GM21825 (cell line): ENCODE measurements at regions not wholly inside any gene's neighbourhood (a gene's known extent, or its start where the extent isn't known, plus 50 kb on each side); places are given as distances from the start of the nearest gene placed in this dataset.
"Not testable (repeated sequence)": the region's sequence is repeated elsewhere in the genome, so short reads cannot be mapped to it uniquely, and the experiment has no call there.

ENCODE experiments used
- ATAC-seq: cut with Tn5 transposase; IDR thresholded peaks from one replicate; pipeline ENCODE4 v1.9.1; 2021; ENCODE audit warnings: mild to moderate bottlenecking, moderate library complexity; ENCODE audit not compliant: unreplicated experiment

GRCh38 chr5:40356248-40356647, 323.5 kb upstream of the PTGER4 start:
- ATAC-seq: no peak

- no peak for ATAC-seq
Observed at GRCh38 chr5:40355846-40356245, 323.9 kb upstream of the PTGER4 start.

- no peak for ATAC-seq
Observed at GRCh38 chr5:40355181-40355580, 324.5 kb upstream of the PTGER4 start.

GRCh38 chr5:40354171-40354570, 325.5 kb upstream of the PTGER4 start:
- ATAC-seq: no peak

GRCh38 chr5:40353442-40353841, 326.3 kb upstream of the PTGER4 start:
- no peak for ATAC-seq

GRCh38 chr5:40347981-40348725, 331.6 kb upstream of the PTGER4 start:
- ATAC-seq: no peak

GRCh38 chr5:40346901-40347300, 332.8 kb upstream of the PTGER4 start:
- no peak for ATAC-seq

GRCh38 chr5:40338434-40338833, 341.3 kb upstream of the PTGER4 start:
- ATAC-seq: not testable (repeated sequence)

GRCh38 chr5:40334242-40334635, 345.5 kb upstream of the PTGER4 start:
- no peak for ATAC-seq

- ATAC-seq: peak; percentile 63
Observed at GRCh38 chr5:40333459-40334241, 346.1 kb upstream of the PTGER4 start.

GRCh38 chr5:40332970-40333369, 346.7 kb upstream of the PTGER4 start:
- no peak for ATAC-seq

GRCh38 chr5:40331616-40332015, 348.1 kb upstream of the PTGER4 start:
- no peak for ATAC-seq

- ATAC-seq: no peak
Observed at GRCh38 chr5:40321514-40321913, 358.2 kb upstream of the PTGER4 start.

GRCh38 chr5:40318395-40318794, 361.3 kb upstream of the PTGER4 start:
- no peak for ATAC-seq

- ATAC-seq: no peak
Observed at GRCh38 chr5:40317023-40317422, 362.7 kb upstream of the PTGER4 start.

GRCh38 chr5:40315126-40315525, 364.6 kb upstream of the PTGER4 start:
- no peak for ATAC-seq

GRCh38 chr5:40314275-40314674, 365.4 kb upstream of the PTGER4 start:
- no peak for ATAC-seq

GRCh38 chr5:40312205-40312604, 367.5 kb upstream of the PTGER4 start:
- ATAC-seq: no peak

- ATAC-seq: no peak
Observed at GRCh38 chr5:40309851-40310250, 369.9 kb upstream of the PTGER4 start.

- ATAC-seq: no peak
Observed at GRCh38 chr5:40308867-40309266, 370.8 kb upstream of the PTGER4 start.

- ATAC-seq: no peak
Observed at GRCh38 chr5:40307920-40308319, 371.8 kb upstream of the PTGER4 start.

GRCh38 chr5:40306869-40307487, 372.7 kb upstream of the PTGER4 start:
- no peak for ATAC-seq
